ENCODE measurements at regions not wholly inside any gene's neighbourhood (a gene's known extent, or its start where the extent isn't known, plus 50 kb on each side); places are given as distances from the start of the nearest gene placed in this dataset.
"Not testable (repeated sequence)": the region's sequence is repeated elsewhere in the genome, so short reads cannot be mapped to it uniquely, and the experiment has no call there.

DNA sequence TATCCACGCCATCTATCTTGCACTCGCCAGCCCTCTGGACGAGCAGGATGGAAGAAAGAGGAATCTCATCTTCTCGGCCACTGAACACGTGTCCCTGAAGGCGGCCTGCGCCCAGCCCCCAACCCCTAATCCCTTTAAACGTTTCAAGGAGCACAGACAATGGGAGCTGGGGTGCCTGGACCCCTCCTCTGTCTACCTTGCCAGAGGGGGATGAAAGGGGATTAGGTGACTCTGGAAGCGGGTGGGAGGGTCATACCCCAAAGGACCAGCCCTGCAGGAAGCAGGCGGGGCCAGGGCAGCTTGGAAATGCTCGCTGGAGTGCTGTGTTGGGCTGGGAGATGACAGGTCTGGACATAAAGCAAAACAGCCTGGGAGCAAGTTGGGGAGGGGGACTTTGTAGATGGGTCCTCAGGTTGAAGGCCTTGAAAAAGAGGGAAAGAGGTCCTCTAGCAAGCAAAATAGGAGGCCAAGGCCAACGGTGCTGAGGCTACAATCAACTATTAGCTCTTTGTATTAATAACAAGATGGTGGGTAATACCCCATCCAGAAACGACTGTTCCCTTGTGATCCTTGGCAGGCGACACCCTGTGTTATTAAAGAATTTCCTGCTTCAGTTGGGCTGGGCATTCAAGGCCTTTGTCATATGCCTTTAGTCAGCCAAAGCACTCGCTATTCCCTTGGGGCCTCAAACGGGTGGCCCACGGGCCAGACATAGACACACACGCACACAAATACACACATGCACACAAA lies 126.5 kb upstream of the UNC5B start:
- DNase-seq (ENCODE audit: low spot score), result peak; percentile 1
- Histone ChIP-seq H3K4me3 (no peak overlapping the region), H3K36me3 (no peaks in the 10 kb centered on the region), H3K9me3 (no peaks in the 10 kb centered on the region), H3K27ac (no peak overlapping the region), H3K27me3 (replicated peaks; ENCODE audit: insufficient read depth) (no peaks in the 10 kb centered on the region), H3K4me1 (replicated peaks) (no peaks in the 10 kb centered on the region)
- 76% methylated on average over 18 of the region's 18 CpGs for WGBS
- intact Hi-C loops (cut with DNase I), result no loop called here
- TF ChIP-seq POLR2A (IDR thresholded peaks at IDR 0.05), result no peak
- no peak for TF ChIP-seq POLR2AphosphoS5 (IDR thresholded peaks at IDR 0.05)
- TF ChIP-seq, protein P1, sequence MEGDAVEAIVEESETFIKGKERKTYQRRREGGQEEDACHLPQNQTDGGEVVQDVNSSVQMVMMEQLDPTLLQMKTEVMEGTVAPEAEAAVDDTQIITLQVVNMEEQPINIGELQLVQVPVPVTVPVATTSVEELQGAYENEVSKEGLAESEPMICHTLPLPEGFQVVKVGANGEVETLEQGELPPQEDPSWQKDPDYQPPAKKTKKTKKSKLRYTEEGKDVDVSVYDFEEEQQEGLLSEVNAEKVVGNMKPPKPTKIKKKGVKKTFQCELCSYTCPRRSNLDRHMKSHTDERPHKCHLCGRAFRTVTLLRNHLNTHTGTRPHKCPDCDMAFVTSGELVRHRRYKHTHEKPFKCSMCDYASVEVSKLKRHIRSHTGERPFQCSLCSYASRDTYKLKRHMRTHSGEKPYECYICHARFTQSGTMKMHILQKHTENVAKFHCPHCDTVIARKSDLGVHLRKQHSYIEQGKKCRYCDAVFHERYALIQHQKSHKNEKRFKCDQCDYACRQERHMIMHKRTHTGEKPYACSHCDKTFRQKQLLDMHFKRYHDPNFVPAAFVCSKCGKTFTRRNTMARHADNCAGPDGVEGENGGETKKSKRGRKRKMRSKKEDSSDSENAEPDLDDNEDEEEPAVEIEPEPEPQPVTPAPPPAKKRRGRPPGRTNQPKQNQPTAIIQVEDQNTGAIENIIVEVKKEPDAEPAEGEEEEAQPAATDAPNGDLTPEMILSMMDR (IDR thresholded peaks at IDR 0.05), result no peak

GRCh38 chr10:71086439-71087080 lies 125.8 kb upstream of the UNC5B start:
- WGBS, result 63% methylated on average over 11 of the region's 11 CpGs
- no peaks in the 10 kb centered on the region for H3K27me3 ChIP-seq (replicated peaks; ENCODE audit: insufficient read depth)
- no peaks in the 10 kb centered on the region for H3K9me3 ChIP-seq
- H3K4me1 ChIP-seq (replicated peaks), result no peaks in the 10 kb centered on the region
- H3K36me3 ChIP-seq, result no peaks in the 10 kb centered on the region
- intact Hi-C loops (cut with DNase I), result no loop called here
- DNase-seq (ENCODE audit: low spot score), result no peak
- no peak overlapping the region for H3K4me3 ChIP-seq
- no peak overlapping the region for H3K27ac ChIP-seq
- no peak for TF ChIP-seq POLR2AphosphoS5 (IDR thresholded peaks at IDR 0.05)
- no peak for TF ChIP-seq POLR2A (IDR thresholded peaks at IDR 0.05)
- TF ChIP-seq, protein P1 (IDR thresholded peaks at IDR 0.05), result no peak

GRCh38 chr10:71087622-71088021 lies 124.7 kb upstream of the UNC5B start:
- Histone ChIP-seq H3K4me3 (no peak overlapping the region), H3K36me3 (no peaks in the 10 kb centered on the region), H3K4me1 (replicated peaks) (no peaks in the 10 kb centered on the region), H3K27me3 (replicated peaks; ENCODE audit: insufficient read depth) (no peaks in the 10 kb centered on the region), H3K27ac (no peak overlapping the region), H3K9me3 (no peaks in the 10 kb centered on the region)
- TF ChIP-seq POLR2A (IDR thresholded peaks at IDR 0.05) (no peak), POLR2AphosphoS5 (IDR thresholded peaks at IDR 0.05) (no peak)
- TF ChIP-seq, protein P1 (IDR thresholded peaks at IDR 0.05), result no peak
- intact Hi-C loops (cut with DNase I), result no loop called here
- peak; percentile 2 for DNase-seq (ENCODE audit: low spot score)
- 78% methylated on average over 4 of the region's 4 CpGs for WGBS

GRCh38 chr10:71088054-71088453 lies 124.3 kb upstream of the UNC5B start:
- Histone ChIP-seq H3K27me3 (replicated peaks; ENCODE audit: insufficient read depth) (no peaks in the 10 kb centered on the region), H3K36me3 (no peaks in the 10 kb centered on the region), H3K9me3 (no peaks in the 10 kb centered on the region), H3K27ac (no peak overlapping the region), H3K4me1 (replicated peaks) (no peaks in the 10 kb centered on the region), H3K4me3 (no peak overlapping the region)
- intact Hi-C loops (cut with DNase I), result no loop called here
- 95% methylated on average over 9 of the region's 9 CpGs for WGBS
- no peak for TF ChIP-seq POLR2AphosphoS5 (IDR thresholded peaks at IDR 0.05)
- TF ChIP-seq, protein P1 (IDR thresholded peaks at IDR 0.05), result no peak
- TF ChIP-seq POLR2A (IDR thresholded peaks at IDR 0.05), result no peak
- DNase-seq (ENCODE audit: low spot score), result peak; percentile 1

DNA sequence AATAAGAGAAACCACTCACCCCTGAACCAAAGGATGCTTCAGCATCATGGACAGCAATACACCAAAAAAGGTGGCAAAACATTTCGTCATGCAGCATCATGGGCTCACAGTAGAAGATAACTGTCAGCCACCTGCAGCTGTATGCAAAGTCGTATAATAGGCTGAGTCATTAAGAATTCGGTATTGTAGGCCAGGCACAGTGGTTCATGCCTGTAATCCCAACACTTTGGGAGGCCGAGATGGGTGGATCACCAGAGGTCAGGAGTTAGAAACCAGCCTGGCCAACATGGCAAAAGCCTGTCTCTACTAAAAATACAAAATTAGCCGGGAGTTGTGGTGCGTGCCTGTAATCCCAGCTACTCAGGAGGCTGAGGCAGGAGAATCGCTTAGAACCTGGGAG lies 123.8 kb upstream of the UNC5B start:
- intact Hi-C loops (cut with DNase I); H3K4me3 ChIP-seq; H3K4me1 ChIP-seq (replicated peaks); DNase-seq (ENCODE audit: low spot score); H3K9me3 ChIP-seq; H3K36me3 ChIP-seq; H3K27ac ChIP-seq; H3K27me3 ChIP-seq (replicated peaks; ENCODE audit: insufficient read depth): not testable (repeated sequence)
- 93% methylated on average over 7 of the region's 7 CpGs for WGBS
